SW480 (cell line): ENCODE measurements at regions not wholly inside any gene's neighbourhood (a gene's known extent, or its start where the extent isn't known, plus 50 kb on each side); places are given as distances from the start of the nearest gene placed in this dataset.

Experiments
- DNase-seq: peaks from one replicate; pipeline ENCODE4 v3.0.0-alpha.2; 2016; ENCODE audit warnings: low spot score

DNA sequence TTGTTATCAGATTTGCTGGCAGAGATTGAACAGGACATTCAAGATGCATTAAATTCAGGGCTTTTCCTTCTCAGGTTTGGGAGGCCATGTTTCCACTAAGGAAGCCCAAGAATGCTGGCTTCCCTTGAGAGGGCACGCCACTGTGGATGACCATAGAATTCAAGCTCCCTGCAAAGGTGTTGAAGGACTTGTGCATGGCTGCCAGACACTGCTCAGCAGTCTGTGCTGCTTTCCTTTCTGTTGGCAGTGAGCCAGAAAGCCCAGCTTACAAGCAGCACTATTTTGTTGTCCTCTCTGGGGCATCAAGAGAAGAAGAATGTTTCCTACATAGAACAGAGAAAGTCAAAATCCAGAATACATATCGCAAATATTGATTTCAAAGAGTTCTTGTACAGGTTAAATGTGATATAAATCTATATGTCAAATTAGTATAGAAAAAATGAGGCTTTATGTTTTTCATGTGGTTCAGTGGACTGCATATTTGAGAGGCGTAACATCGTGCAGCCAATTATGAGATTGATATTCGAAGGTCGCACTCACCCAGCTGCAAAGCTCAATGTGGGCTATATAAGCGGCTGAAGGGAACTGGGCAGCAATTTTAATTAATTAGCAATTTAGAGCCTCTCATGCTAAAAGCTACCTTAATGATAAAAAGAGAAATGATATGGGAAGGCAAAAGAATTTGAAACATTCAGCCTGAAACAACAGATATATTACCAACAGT is 103.1 kb upstream of the ISL1 start:
- no peak for DNase-seq

DNA sequence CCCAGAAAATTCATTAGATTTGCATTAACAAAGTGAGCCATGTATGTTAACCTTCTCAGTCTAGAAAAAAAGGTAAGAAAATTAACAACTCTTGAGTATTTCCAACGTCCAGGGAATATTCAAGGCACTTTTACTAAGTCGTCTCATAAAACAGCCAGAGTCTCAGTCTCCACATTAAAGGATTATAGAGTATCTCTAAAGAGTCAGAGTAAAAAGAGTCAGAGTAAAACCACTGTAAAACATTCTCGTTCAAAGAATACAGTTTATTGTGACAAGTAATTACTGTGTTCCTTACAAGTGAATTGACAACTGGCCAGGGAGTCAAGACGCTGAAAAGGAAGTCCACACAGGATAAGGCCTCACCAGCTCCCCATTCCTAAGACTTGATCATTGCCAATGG is 97.2 kb upstream of the ISL1 start:
- DNase-seq: no peak

DNA sequence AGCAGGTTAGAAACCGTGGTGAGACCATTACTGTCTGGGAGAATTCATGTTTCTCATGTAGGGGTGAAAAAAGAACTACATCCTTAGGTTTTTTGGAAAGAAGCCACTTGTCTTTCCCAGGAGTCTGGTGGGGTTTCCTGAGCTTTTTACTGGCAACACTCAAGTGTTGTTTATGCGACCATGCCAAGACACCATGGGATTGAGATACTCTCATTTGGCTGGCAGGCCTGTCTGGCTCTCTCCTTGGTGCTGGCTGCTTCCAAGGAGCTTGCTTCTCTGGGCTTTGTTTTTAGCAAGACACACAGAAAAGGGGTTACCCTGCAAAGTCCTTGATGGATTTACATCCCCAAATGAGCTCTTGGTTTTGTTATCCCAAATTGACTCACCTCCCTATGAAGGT is 80.9 kb upstream of the ISL1 start:
- DNase-seq: no peak

DNA sequence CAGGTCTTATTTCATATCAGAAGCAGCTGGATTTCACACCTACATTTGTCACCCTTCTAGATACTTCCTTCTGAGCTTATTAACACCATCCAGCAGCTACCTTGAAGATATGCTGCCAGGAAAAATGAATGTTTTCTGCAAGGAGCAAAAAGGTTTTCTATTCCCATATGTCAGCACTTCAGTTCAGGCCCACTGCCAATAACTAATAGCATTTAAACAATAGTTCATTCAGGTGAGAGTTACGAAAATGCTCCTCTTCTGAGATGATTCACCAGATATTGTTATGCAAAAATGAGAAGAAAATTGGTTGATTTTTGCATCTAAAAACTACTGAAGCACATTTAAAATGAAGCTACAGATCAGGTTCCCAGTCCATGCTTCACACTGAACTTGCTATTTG is 56.4 kb upstream of the ISL1 start:
- DNase-seq: no peak
